Brain microvascular endothelial cell (primary cell): ENCODE measurements at regions not wholly inside any gene's neighbourhood (a gene's known extent, or its start where the extent isn't known, plus 50 kb on each side); places are given as distances from the start of the nearest gene placed in this dataset.

Experiments used
- DNase-seq: peaks from one replicate; pipeline ENCODE4 v3.0.0-alpha.2; 2020
- H3K27ac ChIP-seq: fragments of 250-450 bp; sonication (Bioruptor Pico); 2 replicates; pipeline ENCODE4 v1.5.1; 2020; ENCODE audit warnings: mild to moderate bottlenecking, moderate library complexity
- H3K27me3 ChIP-seq: fragments of 250-450 bp; sonication (Bioruptor Pico); replicated peaks from 2 replicates; pipeline ENCODE4 v1.5.1; 2020; ENCODE audit warnings: mild to moderate bottlenecking
- H3K36me3 ChIP-seq: fragments of 250-450 bp; sonication (Bioruptor Pico); replicated peaks from 2 replicates; pipeline ENCODE4 v1.5.1; 2020; ENCODE audit warnings: mild to moderate bottlenecking
- H3K4me3 ChIP-seq: 2 replicates; pipeline ENCODE4 v1.5.1; 2011; ENCODE audit warnings: low read depth, mild to moderate bottlenecking, control low read depth, low read length, moderate library complexity
- CTCF ChIP-seq: IDR thresholded peaks from 2 replicates; pipeline ENCODE4 v1.5.1; 2011; ENCODE audit warnings: low read depth, mild to moderate bottlenecking, moderate library complexity, low read length, control low read depth, inconsistent platforms; ENCODE audit errors: missing control alignments
- in situ Hi-C: cut with HindIII; loops from 2 replicates; pipeline ENCODE4 v1.10.0; 2017; ENCODE audit warnings: low sequenced_read_pairs, low pct_ligation_motif_present

- no peak for TF ChIP-seq CTCF
- H3K27me3 ChIP-seq, result no peaks in the 10 kb centered on the region
- in situ Hi-C loops, result no loop called here
- H3K4me3 ChIP-seq, result no peak overlapping the region
- no peaks in the 10 kb centered on the region for H3K36me3 ChIP-seq
- H3K27ac ChIP-seq, result no peak overlapping the region
- peak; percentile 2 for DNase-seq
Observed at GRCh38 chr4:41318839-41319530, 62.3 kb downstream of the UCHL1 start.

- H3K27me3 ChIP-seq, result no peaks in the 10 kb centered on the region
- no peak for DNase-seq
- in situ Hi-C loops, result no loop called here
Observed at GRCh38 chr4:41319553-41319952, 62.8 kb downstream of the UCHL1 start.

GRCh38 chr4:41320278-41320677 is 63.5 kb downstream of the UCHL1 start:
- H3K27me3 ChIP-seq, result no peaks in the 10 kb centered on the region
- in situ Hi-C loops, result no loop called here
- TF ChIP-seq CTCF, result no peak
- H3K4me3 ChIP-seq, result no peak overlapping the region
- no peak for DNase-seq
- H3K36me3 ChIP-seq, result no peaks in the 10 kb centered on the region
- no peak overlapping the region for H3K27ac ChIP-seq

More at GRCh38 chr4:41319553-41319952, 62.8 kb downstream of the UCHL1 start:
- no peaks in the 10 kb centered on the region for H3K36me3 ChIP-seq
- no peak overlapping the region for H3K4me3 ChIP-seq
- no peak overlapping the region for H3K27ac ChIP-seq
- no peak for TF ChIP-seq CTCF

- H3K36me3 ChIP-seq, result no peaks in the 10 kb centered on the region
- no peak overlapping the region for H3K4me3 ChIP-seq
- TF ChIP-seq CTCF, result no peak
- no peak overlapping the region for H3K27ac ChIP-seq
- no peaks in the 10 kb centered on the region for H3K27me3 ChIP-seq
- no peak for DNase-seq
- in situ Hi-C loops, result no loop called here
Observed at GRCh38 chr4:41320786-41321185, 64.1 kb downstream of the UCHL1 start.

GRCh38 chr4:41321216-41321945 is 64.7 kb downstream of the UCHL1 start:
- no peak for TF ChIP-seq CTCF
- Histone ChIP-seq H3K27me3 (no peaks in the 10 kb centered on the region), H3K36me3 (no peaks in the 10 kb centered on the region), H3K27ac (no peak overlapping the region), H3K4me3 (no peak overlapping the region)
- no peak for DNase-seq
- in situ Hi-C loops, result no loop called here
